ENCODE measurements at regions not wholly inside any gene's neighbourhood (a gene's known extent, or its start where the extent isn't known, plus 50 kb on each side); places are given as distances from the start of the nearest gene placed in this dataset.
"Not testable (repeated sequence)": the region's sequence is repeated elsewhere in the genome, so short reads cannot be mapped to it uniquely, and the experiment has no call there.

DNA sequence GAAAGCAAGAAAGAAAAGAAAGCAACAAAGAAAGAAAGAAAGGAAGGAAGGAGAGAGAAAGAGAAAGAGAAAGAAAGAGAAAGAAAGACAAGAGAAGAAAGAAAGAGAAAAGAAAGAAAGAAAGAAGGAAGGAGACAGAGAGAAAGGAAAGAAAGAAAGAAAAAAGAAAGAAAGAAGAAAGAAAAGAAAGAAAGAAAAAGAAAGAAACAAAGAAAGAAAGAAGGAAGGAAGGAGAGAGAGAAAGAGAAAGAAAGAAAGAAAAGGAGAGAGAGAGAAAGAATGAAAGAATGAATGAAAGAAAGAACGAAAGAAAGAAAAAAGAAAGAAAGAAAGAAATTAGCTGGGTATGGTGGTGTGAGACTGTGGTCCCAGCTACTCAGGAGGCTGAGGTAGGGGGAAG, 400.1 kb upstream of the MDGA2 start:
- DNase-seq (ENCODE audit: low read depth, low spot score), result no peak

DNA sequence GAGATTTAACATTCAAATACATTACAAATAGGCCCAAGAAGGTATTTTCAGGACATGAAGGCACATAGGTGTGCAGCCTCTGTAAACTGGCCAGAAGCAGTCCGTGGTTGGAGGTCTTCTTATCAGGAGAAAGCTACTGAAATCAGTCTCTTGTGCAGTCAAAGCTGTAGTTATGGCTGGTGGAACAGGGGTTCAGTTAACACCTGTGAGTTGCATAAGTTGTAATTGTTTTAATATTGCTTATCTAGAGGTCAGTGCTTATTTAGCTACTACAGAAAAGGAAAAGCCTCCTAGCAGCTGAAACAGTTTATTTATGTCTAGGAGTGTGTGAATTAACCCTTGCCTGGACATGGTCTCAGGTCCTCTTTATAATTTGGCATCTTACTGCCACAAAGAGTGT, 377.6 kb upstream of the MDGA2 start:
- DNase-seq (ENCODE audit: low read depth, low spot score), result no peak

GRCh38 chr14:48035836-48036235, 360.4 kb upstream of the MDGA2 start:
- DNase-seq (ENCODE audit: low read depth, low spot score), result no peak

DNA sequence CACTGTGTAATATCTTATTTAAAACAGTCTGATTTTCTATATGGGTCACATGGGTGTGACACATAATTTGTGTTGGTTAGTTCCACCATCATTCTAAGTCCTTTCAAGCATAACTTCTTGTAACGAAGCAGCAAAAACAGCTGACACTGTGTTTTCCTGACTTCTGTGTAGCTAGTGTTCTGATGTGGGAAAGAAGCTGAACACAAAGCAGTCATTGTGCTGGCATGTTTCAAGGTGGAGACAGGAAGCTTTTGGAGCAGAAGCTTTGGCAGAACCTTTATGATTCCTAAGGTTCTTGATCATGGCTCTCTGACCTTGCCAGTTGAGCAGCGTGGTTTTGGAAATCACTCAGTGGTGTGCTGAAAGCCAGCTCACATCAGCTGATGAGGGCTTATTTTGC, 351.7 kb upstream of the MDGA2 start:
- no peak for DNase-seq (ENCODE audit: low read depth, low spot score)

GRCh38 chr14:48023881-48024280, 348.5 kb upstream of the MDGA2 start:
- no peak for DNase-seq (ENCODE audit: low read depth, low spot score)

GRCh38 chr14:48011484-48011883, 336.1 kb upstream of the MDGA2 start:
- not testable (repeated sequence) for DNase-seq (ENCODE audit: low read depth, low spot score)

- DNase-seq (ENCODE audit: low read depth, low spot score), result no peak
Measured at GRCh38 chr14:48008646-48009045, 333.2 kb upstream of the MDGA2 start.

- no peak for DNase-seq (ENCODE audit: low read depth, low spot score)
Measured at GRCh38 chr14:48005986-48006385, 330.6 kb upstream of the MDGA2 start.

DNA sequence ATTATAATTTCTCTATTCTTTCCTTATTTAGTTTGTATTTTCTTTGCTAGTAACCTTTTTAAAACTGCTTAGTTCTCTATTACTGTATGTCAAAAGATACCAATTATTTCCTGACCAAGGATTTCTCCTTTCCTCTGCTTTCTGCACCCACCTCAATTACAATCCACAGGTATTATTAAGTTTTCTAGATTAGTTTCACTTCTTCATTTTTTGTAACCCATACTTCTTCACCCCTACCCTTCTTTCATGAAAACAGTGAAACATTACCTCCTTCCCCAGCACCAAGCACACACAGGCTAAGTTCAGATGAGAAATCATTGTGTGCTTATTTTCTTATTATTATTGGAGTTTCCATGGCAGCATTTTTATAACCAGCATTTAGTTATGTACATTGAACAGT, 318.5 kb upstream of the MDGA2 start:
- DNase-seq (ENCODE audit: low read depth, low spot score), result no peak

DNA sequence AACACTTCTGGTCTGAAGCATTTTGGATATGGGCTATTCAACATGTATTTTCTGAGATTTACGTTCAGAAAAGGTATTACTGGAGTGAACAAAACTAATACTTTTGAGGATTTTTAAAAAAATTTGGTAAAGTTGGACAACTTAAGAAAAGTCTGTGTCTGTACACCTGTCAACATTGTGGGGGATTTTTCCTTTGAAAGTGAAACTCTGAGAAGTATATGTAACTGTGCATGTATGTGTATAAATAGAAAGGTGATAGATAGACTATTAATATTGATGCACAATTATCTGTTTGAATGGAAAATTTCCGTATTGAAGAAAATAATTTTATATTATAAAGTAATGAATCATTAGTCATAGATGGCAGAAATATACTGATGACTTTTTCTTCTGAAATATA, 312.8 kb upstream of the MDGA2 start:
- DNase-seq (ENCODE audit: low read depth, low spot score), result no peak

- DNase-seq (ENCODE audit: low read depth, low spot score), result no peak
Measured at GRCh38 chr14:47978871-47979270, 303.5 kb upstream of the MDGA2 start.

- no peak for DNase-seq (ENCODE audit: low read depth, low spot score)
Measured at GRCh38 chr14:47976139-47976538, 300.7 kb upstream of the MDGA2 start.

DNA sequence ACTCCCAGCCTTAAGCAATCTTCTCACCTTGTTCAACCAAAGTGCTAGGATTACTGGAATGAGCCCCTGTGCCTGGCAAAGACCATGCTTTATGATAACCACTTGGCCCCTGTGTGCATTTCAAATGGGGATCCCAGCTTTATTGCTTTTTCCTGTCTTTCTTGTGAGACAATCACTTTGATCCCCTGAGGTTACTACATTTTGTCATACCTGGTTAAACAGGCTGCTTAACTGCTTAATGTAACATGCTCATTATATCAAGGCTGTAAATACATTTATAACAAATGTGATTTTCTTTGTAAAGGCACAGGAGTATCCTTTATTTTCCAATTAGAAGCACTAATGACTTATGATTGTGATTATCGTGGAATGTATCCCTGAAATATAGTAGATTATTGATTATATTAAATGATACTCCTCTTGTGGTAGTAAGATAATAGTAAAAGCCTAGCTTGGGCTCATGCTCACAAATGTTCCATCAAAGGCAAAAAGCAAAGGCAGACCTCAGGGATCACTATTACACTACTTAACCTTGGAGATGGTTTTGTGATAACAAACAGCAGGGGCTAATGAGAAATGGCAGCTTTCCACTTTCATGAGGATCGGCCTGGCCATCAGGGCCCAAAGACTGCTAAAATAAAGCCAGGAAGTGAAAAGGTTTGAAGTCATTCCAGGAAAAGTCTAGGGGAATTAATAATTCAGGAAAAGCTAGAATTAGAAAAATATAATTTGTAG, 290.8 kb upstream of the MDGA2 start:
- DNase-seq (ENCODE audit: low read depth, low spot score), result no peak

DNA sequence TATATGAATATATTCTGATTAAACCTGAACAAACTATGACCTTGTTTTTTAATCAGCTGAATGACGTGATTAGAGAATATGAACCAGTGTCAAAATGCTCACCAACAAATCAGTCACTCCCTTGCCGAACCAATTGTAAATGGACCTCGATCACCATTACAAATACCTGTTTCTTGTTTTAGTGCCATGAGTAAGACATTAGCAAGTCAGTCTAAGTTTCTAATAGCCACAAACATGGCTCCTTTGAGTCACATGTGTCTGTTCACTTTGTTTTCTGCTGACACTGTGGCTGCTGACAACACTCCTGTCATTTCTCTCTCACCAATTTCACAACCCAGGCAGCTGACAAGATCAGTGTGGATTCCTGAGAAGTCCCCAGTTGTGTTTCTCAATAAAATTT, 286.2 kb upstream of the MDGA2 start:
- DNase-seq (ENCODE audit: low read depth, low spot score), result no peak

- no peak for DNase-seq (ENCODE audit: low read depth, low spot score)
Measured at GRCh38 chr14:47959740-47960139, 284.3 kb upstream of the MDGA2 start.

GRCh38 chr14:47949006-47949405, 273.6 kb upstream of the MDGA2 start:
- no peak for DNase-seq (ENCODE audit: low read depth, low spot score)

DNA sequence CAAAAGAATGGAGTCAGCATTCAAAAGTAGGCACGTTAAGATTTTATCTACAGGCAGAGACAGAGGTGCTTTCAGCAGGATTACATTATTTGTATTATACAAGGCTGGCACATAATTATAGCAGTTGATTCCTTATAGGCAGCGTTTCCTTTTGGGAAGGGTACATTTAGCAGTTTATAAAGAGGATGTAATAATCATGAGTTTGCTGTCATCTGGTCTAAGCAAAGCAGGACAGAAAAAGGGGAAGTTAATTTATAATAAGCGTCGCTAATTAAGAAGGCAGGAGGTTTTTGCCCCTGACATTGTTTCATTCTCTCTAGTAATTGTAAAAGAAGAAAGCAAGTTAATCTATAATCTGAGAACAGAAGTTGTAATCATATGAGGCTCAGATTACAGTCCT, 259.9 kb upstream of the MDGA2 start:
- DNase-seq (ENCODE audit: low read depth, low spot score), result no peak

DNA sequence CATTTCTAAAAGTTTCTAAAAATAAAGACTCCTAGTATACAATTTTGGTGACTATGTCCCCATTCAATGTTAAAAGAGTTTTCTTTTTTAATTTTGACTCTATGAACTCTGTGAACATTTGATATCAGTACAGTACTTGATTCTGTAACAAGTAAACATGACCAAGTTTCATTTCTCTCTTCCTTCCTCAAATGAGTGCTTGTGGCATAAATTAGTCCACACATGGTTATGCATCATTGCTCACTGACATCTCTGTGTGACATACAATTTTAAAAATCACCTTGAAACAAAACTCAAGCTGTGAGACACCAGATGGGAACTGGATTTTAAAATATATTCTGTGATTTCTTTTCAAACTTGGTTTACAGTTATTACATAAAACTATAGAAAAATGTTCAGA, 253.9 kb upstream of the MDGA2 start:
- DNase-seq (ENCODE audit: low read depth, low spot score), result no peak

DNA sequence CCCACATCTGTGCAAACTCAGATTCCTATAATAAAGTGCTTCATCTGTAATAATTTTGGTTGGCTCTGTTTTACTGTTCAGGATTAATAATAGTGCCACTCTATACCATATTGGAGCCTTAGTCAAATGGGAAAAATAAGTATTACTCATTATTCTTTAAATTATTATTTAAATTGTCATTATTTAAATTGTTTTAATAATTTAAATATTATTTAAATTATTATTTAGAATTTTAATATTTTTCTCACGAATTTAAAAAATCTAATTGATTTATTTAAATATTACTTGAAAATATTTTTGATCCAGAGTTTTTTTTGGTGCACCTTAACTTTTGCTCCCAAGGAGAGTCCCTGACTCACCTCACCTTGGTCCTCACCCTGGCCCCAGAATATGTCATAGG, 245.7 kb upstream of the MDGA2 start:
- DNase-seq (ENCODE audit: low read depth, low spot score), result no peak

DNA sequence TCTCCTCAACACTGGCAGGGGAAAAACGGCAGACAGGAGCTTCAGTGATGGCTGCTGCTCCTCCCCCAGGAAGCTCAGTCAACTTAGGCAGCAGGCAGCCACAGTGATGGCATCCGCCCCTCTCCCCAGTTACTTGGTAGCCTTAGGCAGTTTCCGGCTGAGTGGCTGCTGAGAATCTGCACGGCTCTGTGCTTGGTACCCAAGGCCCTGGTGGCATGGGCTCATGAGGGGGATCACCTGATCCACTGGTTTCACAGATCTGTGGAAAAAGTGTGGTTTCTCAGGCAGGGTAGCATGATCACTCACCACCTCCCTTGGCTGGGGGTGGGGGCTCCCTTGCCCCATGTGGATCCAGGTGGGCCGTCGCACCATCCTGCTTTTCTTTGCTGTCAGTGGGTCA, 244.6 kb upstream of the MDGA2 start:
- no peak for DNase-seq (ENCODE audit: low read depth, low spot score)

DNA sequence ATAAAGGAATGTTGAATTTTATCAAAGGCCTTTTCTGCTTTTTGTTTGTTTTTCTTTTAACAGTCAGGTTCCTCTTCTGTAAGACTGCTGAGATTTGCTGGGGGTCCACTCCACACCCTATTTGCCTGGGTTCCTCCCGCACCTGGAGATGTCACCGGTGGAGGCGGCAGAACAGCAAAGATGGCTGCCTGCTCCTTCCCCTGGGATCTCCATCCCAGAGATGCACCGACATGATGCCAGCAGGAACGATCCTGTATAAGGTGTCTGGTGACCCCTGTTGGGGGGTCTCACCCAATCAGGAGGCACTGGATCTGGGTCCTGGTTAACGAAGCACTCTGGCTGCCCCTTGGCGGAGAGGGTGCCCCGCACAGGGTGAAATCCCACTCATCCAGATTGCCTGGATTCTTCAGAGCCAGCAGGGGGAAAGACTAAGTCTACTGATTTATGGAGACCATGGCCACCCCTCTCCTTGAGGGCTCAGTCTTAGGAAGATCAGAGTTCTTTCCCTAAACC, 244.0 kb upstream of the MDGA2 start:
- DNase-seq (ENCODE audit: low read depth, low spot score), result no peak

GRCh38 chr14:47917344-47917954, 242.0 kb upstream of the MDGA2 start:
- DNase-seq (ENCODE audit: low read depth, low spot score), result no peak

- DNase-seq (ENCODE audit: low read depth, low spot score), result not testable (repeated sequence)
Measured at GRCh38 chr14:47901141-47901540, 225.7 kb upstream of the MDGA2 start.
